GM18873 (cell line): ENCODE measurements at regions not wholly inside any gene's neighbourhood (a gene's known extent, or its start where the extent isn't known, plus 50 kb on each side); places are given as distances from the start of the nearest gene placed in this dataset.
"Not testable (repeated sequence)": the region's sequence is repeated elsewhere in the genome, so short reads cannot be mapped to it uniquely, and the experiment has no call there.

Experiments used
- ATAC-seq: cut with Tn5 transposase; IDR thresholded peaks from one replicate; pipeline ENCODE4 v1.9.1; 2021; ENCODE audit warnings: mild to moderate bottlenecking, moderate library complexity, moderate number of reproducible peaks; ENCODE audit not compliant: unreplicated experiment, low FRiP score

- ATAC-seq = no peak
Measured at GRCh38 chr13:63737418-63737817, 2321.8 kb upstream of the PCDH20 start.

GRCh38 chr13:63731896-63732295 lies 2316.2 kb upstream of the PCDH20 start:
- ATAC-seq = no peak

- ATAC-seq = not testable (repeated sequence)
Measured at GRCh38 chr13:63712159-63712558, 2296.5 kb upstream of the PCDH20 start.

- ATAC-seq = no peak
Measured at GRCh38 chr13:63706751-63707150, 2291.1 kb upstream of the PCDH20 start.

GRCh38 chr13:63704521-63704920 lies 2288.9 kb upstream of the PCDH20 start:
- no peak for ATAC-seq

GRCh38 chr13:63700350-63700749 lies 2284.7 kb upstream of the PCDH20 start:
- no peak for ATAC-seq

GRCh38 chr13:63699948-63700347 lies 2284.3 kb upstream of the PCDH20 start:
- no peak for ATAC-seq

- ATAC-seq = no peak
Measured at GRCh38 chr13:63696055-63696454, 2280.4 kb upstream of the PCDH20 start.

GRCh38 chr13:63693696-63694095 lies 2278.0 kb upstream of the PCDH20 start:
- ATAC-seq = no peak

- no peak for ATAC-seq
Measured at GRCh38 chr13:63691474-63691873, 2275.8 kb upstream of the PCDH20 start.

- ATAC-seq = no peak
Measured at GRCh38 chr13:63690672-63691071, 2275.0 kb upstream of the PCDH20 start.

GRCh38 chr13:63684822-63685221 lies 2269.2 kb upstream of the PCDH20 start:
- ATAC-seq = no peak

- ATAC-seq = no peak
Measured at GRCh38 chr13:63680704-63681103, 2265.1 kb upstream of the PCDH20 start.

- ATAC-seq = no peak
Measured at GRCh38 chr13:63671296-63671695, 2255.6 kb upstream of the PCDH20 start.

- ATAC-seq = no peak
Measured at GRCh38 chr13:63651394-63651793, 2235.7 kb upstream of the PCDH20 start.

- ATAC-seq = no peak
Measured at GRCh38 chr13:63643543-63643942, 2227.9 kb upstream of the PCDH20 start.

GRCh38 chr13:63636316-63636993 lies 2220.8 kb upstream of the PCDH20 start:
- no peak for ATAC-seq

- no peak for ATAC-seq
Measured at GRCh38 chr13:63632321-63632720, 2216.7 kb upstream of the PCDH20 start.

- ATAC-seq = no peak
Measured at GRCh38 chr13:63631006-63631405, 2215.4 kb upstream of the PCDH20 start.

GRCh38 chr13:63629591-63629990 lies 2213.9 kb upstream of the PCDH20 start:
- no peak for ATAC-seq

- no peak for ATAC-seq
Measured at GRCh38 chr13:63628310-63628709, 2212.7 kb upstream of the PCDH20 start.

GRCh38 chr13:63625869-63626268 lies 2210.2 kb upstream of the PCDH20 start:
- no peak for ATAC-seq
